GM12878 (cell line): ENCODE measurements at regions not wholly inside any gene's neighbourhood (a gene's known extent, or its start where the extent isn't known, plus 50 kb on each side); places are given as distances from the start of the nearest gene placed in this dataset.

Experiments
- ATAC-seq: fragments of 200-7000 bp; cut with Tn5 transposase; 3 replicates; pipeline ENCODE4 v1.9.1; 2020; ENCODE audit warnings: mild to moderate bottlenecking, moderate library complexity
- BruUV-seq: library from RNA; stranded (reverse); fragments of 400-500 nt; replicated peaks from 2 replicates; lab custom pipeline; 2021; lab: Mats Ljungman, UMichigan
- CTCF ChIA-PET: fragments of 300-600 bp; sonication (Branson Sonifier 250); formaldehyde crosslinking; extraction: SDS; loops from one replicate; lab custom pipeline; 2021; ENCODE audit warnings: inconsistent platforms; lab: Yijun Ruan, JAX
- POLR2A ChIA-PET: fragments of 350-600 bp; formaldehyde crosslinking; extraction: SDS; loops from one replicate; lab custom pipeline; 2021; ENCODE audit warnings: inconsistent platforms; lab: Charles Lee
- RAD21 ChIA-PET: fragments of 300-600 bp; sonication (Branson Sonifier 250); formaldehyde crosslinking; loops from one replicate; lab custom pipeline; 2023; ENCODE audit warnings: antibody characterized with exemption; ENCODE audit not compliant: unreplicated experiment; lab: Charles Lee
- SMC1A ChIA-PET: fragments of 300-600 bp; sonication (Branson Sonifier 250); formaldehyde crosslinking; loops from one replicate; lab custom pipeline; 2023; ENCODE audit not compliant: unreplicated experiment, uncharacterized antibody; lab: Charles Lee
- DNase-seq: peaks from one replicate; pipeline ENCODE4 v3.0.0-alpha.2; 2011; ENCODE audit warnings: low read depth, low spot score
- FAIRE-seq: peaks from 3 replicates; lab custom pipeline; 2011; peaks lifted over from hg19 to GRCh38; lab: Jason Lieb, UNC
- H2AFZ ChIP-seq: 2 replicates; pipeline ENCODE4 v1.6.0; 2011; ENCODE audit warnings: low read depth, low read length, control low read depth; ENCODE audit not compliant: control insufficient read depth
- H3K27ac ChIP-seq: 2 replicates; pipeline ENCODE4 v1.5.1; 2011; ENCODE audit warnings: control low read depth; ENCODE audit not compliant: control insufficient read depth, insufficient read depth
- H3K27me3 ChIP-seq, 2 experiments: replicated peaks in 1 of 2; 2 replicates each; pipeline versions ENCODE4 v1.6.0 to v1.6.1; 2011; ENCODE audit warnings: low read length in 1 of 2; ENCODE audit not compliant: control insufficient read depth in 2 of 2, insufficient read depth in 2 of 2
- H3K36me3 ChIP-seq, 2 experiments: 2 replicates each; pipeline ENCODE4 v1.5.1; 2011; ENCODE audit warnings: low read length in 1 of 2; ENCODE audit not compliant: control insufficient read depth in 2 of 2, insufficient read depth in 2 of 2
- H3K4me1 ChIP-seq: 2 replicates; pipeline ENCODE4 v1.6.1; 2011; ENCODE audit warnings: mild to moderate bottlenecking, low read length, moderate library complexity, mixed read lengths; ENCODE audit not compliant: control insufficient read depth, insufficient read depth
- H3K4me2 ChIP-seq: 2 replicates; pipeline ENCODE4 v1.6.0; 2011; ENCODE audit warnings: control low read depth; ENCODE audit not compliant: control insufficient read depth, insufficient read depth
- H3K4me3 ChIP-seq: fragments of 200-600 bp; sonication (generic); 2 replicates; pipeline ENCODE4 v1.5.1; 2016
- H3K79me2 ChIP-seq: 2 replicates; pipeline ENCODE4 v1.6.0; 2011; ENCODE audit warnings: low read length; ENCODE audit not compliant: control insufficient read depth, insufficient read depth
- H3K9ac ChIP-seq: 2 replicates; pipeline ENCODE4 v1.8.0; 2011; ENCODE audit warnings: low read length, control low read depth, mixed read lengths; ENCODE audit not compliant: control insufficient read depth, insufficient read depth
- H3K9me3 ChIP-seq: replicated peaks from 3 replicates; pipeline ENCODE4 v1.5.1; 2011; ENCODE audit warnings: mild to moderate bottlenecking, low read length; ENCODE audit not compliant: control insufficient read depth, insufficient read depth
- H4K20me1 ChIP-seq: 2 replicates; pipeline ENCODE4 v1.6.0; 2011; ENCODE audit not compliant: control insufficient read depth, insufficient read depth
- CBFB ChIP-seq: IDR thresholded peaks from 2 replicates; pipeline ENCODE4 v1.6.1; 2016; ENCODE audit warnings: antibody characterized with exemption, low read depth
- CEBPB ChIP-seq, 2 experiments: fragments of 150-350 bp in 1 of 2; IDR thresholded peaks; 2 replicates each; pipeline ENCODE4 v1.6.1; 2012 to 2014; ENCODE audit warnings: low read depth in 2 of 2, low read length in 2 of 2, borderline replicate concordance in 1 of 2, inconsistent platforms in 1 of 2
- CREM ChIP-seq: IDR thresholded peaks from 2 replicates; pipeline ENCODE4 v1.6.1; 2014; ENCODE audit warnings: antibody characterized with exemption, low read depth
- HDAC6 ChIP-seq: fragments of 200-600 bp; sonication (generic); IDR thresholded peaks from one replicate; pipeline ENCODE4 v1.8.0; 2017; ENCODE audit warnings: antibody characterized with exemption; ENCODE audit not compliant: unreplicated experiment
- MTA2 ChIP-seq: fragments of 450-650 bp; IDR thresholded peaks from 2 replicates; pipeline ENCODE4 v1.6.1; 2016; ENCODE audit warnings: low read depth, mild to moderate bottlenecking, moderate library complexity
- NR2F1 ChIP-seq: fragments of 450-650 bp; conservative IDR thresholded peaks from 2 replicates; pipeline ENCODE4 v1.6.1; 2017; ENCODE audit warnings: mild to moderate bottlenecking
- POLR2A ChIP-seq: IDR thresholded peaks from 2 replicates; pipeline ENCODE4 v1.6.1; 2011; ENCODE audit warnings: low read depth, mild to moderate bottlenecking, low read length
- SIN3A ChIP-seq: IDR thresholded peaks from 2 replicates; pipeline ENCODE4 v1.6.1; 2012; ENCODE audit warnings: low read depth, low read length, improper control_type of control experiment
- SMAD5 ChIP-seq: IDR thresholded peaks from 2 replicates; pipeline ENCODE4 v1.6.1; 2016; ENCODE audit warnings: antibody characterized with exemption, low read depth
- ZNF622 ChIP-seq: fragments of 450-650 bp; IDR thresholded peaks from 2 replicates; pipeline ENCODE4 v1.6.1; 2017; ENCODE audit warnings: mild to moderate bottlenecking, inconsistent platforms
- ZSCAN29 ChIP-seq: fragments of 450-650 bp; IDR thresholded peaks from 2 replicates; pipeline ENCODE4 v1.6.1; 2017; ENCODE audit warnings: mild to moderate bottlenecking, moderate library complexity
- WGBS: methylation state at CpG from one replicate; pipeline ENCODE4 v1.1.6; 2016; ENCODE audit warnings: low lambda C conversion rate; ENCODE audit not compliant: insufficient replicate concordance, insufficient coverage; ENCODE audit errors: missing lambda C conversion rate; 5-methylcytosine and 5-hydroxymethylcytosine counted together
- in situ Hi-C: fragments of 300-500 bp; cut with MboI; formaldehyde crosslinking; loops from 9 replicates; pipeline ENCODE4 v1.14.3; 2018; ENCODE audit warnings: mixed read lengths
- intact Hi-C: fragments of 100-400 bp; cut with micrococcal nuclease; formaldehyde crosslinking; loops from one replicate; pipeline ENCODE4 v1.14.2; 2022; ENCODE audit not compliant: unreplicated experiment
- TF ChIP-seq, protein P1 (sequence below): IDR thresholded peaks from 2 replicates; pipeline ENCODE4 v1.6.1; 2011; ENCODE audit warnings: borderline replicate concordance, low read depth, mild to moderate bottlenecking, moderate library complexity, low read length; ENCODE audit not compliant: insufficient read depth, poor library complexity, severe bottlenecking
- TF ChIP-seq, protein P2 (sequence below): fragments of 450-650 bp; IDR thresholded peaks from 2 replicates; pipeline ENCODE4 v1.6.1; 2016; ENCODE audit warnings: mild to moderate bottlenecking, moderate library complexity, borderline replicate concordance

DNA sequence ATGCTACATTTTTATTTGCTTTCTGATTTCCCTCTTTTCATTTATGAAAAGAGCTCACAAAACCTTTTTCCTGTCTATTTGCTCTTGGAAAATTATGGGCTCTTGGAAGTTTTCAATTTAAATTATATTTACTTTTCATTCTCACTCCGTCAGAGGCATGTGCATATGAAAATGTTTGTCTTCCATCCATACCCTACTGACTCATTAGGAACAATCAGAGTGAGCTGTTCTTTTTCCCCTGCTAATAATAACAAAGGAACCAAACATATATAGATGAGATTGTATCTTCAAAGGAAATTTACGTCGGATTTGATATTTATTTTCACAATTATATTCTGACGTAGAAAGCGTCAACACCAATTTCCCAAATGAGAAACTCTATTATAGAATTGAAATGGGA is 1101.2 kb downstream of the TSN start:
- H3K4me2 ChIP-seq, result no peak overlapping the region
- intact Hi-C loops, result no loop called here
- FAIRE-seq (no peak), DNase-seq (no peak), ATAC-seq (no peak)
- CTCF ChIA-PET, result interaction anchor here (0.6 to 2.1 kb wide), 2 partner anchors 27 to 32 kb away, joined by 3 to 4 read pairs; no protein-coding TSS in a partner anchor
- no peak for TF ChIP-seq SMAD5
- H3K4me3 ChIP-seq, result no peak overlapping the region
- no peak overlapping the region for H2AFZ ChIP-seq
- H3K79me2 ChIP-seq, result no peaks in the 10 kb centered on the region
- no peaks in the 10 kb centered on the region for H3K36me3 ChIP-seq
- RAD21 ChIA-PET, result interaction anchor here (0.9 kb wide), 1 partner anchor 153 kb away, joined by 3 read pairs; no protein-coding TSS in a partner anchor
- POLR2A ChIA-PET, result no interaction called here
- no peaks in the 10 kb centered on the region for H3K4me1 ChIP-seq
- WGBS, result 80% methylated on average over 5 of the region's 5 CpGs
- no TSS peak for BruUV-seq
- in situ Hi-C loops, result no loop called here
- SMC1A ChIA-PET, result interaction anchor here (0.7 to 2.4 kb wide), 9 partner anchors 13 to 242 kb away, joined by 3 to 7 read pairs (median 4); no protein-coding TSS in a partner anchor
- H3K9me3 ChIP-seq, result no peaks in the 10 kb centered on the region
- no peaks in the 10 kb centered on the region for H4K20me1 ChIP-seq
- no peak overlapping the region for H3K9ac ChIP-seq
- H3K27me3 ChIP-seq, result no peaks in the 10 kb centered on the region
- no peak overlapping the region for H3K27ac ChIP-seq

DNA sequence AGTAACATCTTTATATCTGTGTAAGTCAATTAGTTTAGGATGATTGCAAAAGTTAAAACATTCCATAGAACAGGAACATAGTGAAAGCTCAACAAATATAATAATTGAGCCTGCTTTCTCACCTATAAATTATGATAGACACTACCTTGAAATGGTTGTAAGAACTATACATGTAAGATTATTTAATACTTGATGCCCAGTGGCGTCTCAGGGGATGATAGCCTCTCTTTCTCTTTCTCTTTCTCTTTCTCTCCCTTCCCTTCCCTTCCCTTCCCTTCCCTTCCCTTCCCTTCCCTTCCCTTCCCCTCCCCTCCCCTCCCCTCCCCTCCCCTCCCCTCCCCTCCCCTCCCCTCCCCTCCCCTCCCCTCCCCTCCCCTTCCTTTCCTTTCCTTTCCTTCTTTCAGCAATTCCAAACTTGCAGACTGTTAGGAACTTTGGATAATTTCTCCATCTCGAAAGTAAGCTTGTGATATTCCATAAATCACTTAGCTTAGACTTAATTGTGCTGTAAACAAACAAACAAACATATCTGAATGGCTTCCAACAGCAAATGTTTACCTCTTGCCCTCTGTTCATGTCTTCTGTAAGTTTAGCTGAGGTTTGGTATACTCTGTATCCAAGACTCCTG is 1102.7 kb downstream of the TSN start:
- H3K9me3 ChIP-seq, result no peaks in the 10 kb centered on the region
- no peak overlapping the region for H3K4me2 ChIP-seq
- H4K20me1 ChIP-seq, result no peaks in the 10 kb centered on the region
- H3K4me3 ChIP-seq, result no peak overlapping the region
- H2AFZ ChIP-seq, result no peak overlapping the region
- ChIA-PET POLR2A (interaction anchor here (1.2 kb wide), 1 partner anchor 10 kb away, joined by 3 read pairs; no protein-coding TSS in a partner anchor), RAD21 (no interaction called here), SMC1A (interaction anchor here (0.7 to 2.4 kb wide), 6 partner anchors 11 to 112 kb away, joined by 3 to 7 read pairs (median 4); no protein-coding TSS in a partner anchor), CTCF (interaction anchor here (1.0 kb wide), 1 partner anchor 63 kb away, joined by 3 read pairs; no protein-coding TSS in a partner anchor)
- FAIRE-seq (no peak), DNase-seq (no peak), ATAC-seq (no peak)
- intact Hi-C loops, result no loop called here
- no peaks in the 10 kb centered on the region for H3K4me1 ChIP-seq
- BruUV-seq, result no TSS peak
- 20% methylated on average over 2 of the region's 2 CpGs for WGBS
- H3K27ac ChIP-seq, result no peak overlapping the region
- TF ChIP-seq SIN3A (no peak), CREM (no peak), NR2F1 (no peak), ZSCAN29 (no peak), POLR2A (no peak), HDAC6 (no peak), MTA2 (no peak), ZNF622 (no peak), CBFB (no peak), CEBPB (IDR thresholded peaks at IDR 0.05; ENCODE audit: borderline replicate concordance in 1 of 2, low read depth in 2 of 2, low read length in 2 of 2) (no peak)
- TF ChIP-seq, protein P1, sequence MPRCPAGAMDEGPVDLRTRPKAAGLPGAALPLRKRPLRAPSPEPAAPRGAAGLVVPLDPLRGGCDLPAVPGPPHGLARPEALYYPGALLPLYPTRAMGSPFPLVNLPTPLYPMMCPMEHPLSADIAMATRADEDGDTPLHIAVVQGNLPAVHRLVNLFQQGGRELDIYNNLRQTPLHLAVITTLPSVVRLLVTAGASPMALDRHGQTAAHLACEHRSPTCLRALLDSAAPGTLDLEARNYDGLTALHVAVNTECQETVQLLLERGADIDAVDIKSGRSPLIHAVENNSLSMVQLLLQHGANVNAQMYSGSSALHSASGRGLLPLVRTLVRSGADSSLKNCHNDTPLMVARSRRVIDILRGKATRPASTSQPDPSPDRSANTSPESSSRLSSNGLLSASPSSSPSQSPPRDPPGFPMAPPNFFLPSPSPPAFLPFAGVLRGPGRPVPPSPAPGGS, result no peak
- TF ChIP-seq, protein P2, sequence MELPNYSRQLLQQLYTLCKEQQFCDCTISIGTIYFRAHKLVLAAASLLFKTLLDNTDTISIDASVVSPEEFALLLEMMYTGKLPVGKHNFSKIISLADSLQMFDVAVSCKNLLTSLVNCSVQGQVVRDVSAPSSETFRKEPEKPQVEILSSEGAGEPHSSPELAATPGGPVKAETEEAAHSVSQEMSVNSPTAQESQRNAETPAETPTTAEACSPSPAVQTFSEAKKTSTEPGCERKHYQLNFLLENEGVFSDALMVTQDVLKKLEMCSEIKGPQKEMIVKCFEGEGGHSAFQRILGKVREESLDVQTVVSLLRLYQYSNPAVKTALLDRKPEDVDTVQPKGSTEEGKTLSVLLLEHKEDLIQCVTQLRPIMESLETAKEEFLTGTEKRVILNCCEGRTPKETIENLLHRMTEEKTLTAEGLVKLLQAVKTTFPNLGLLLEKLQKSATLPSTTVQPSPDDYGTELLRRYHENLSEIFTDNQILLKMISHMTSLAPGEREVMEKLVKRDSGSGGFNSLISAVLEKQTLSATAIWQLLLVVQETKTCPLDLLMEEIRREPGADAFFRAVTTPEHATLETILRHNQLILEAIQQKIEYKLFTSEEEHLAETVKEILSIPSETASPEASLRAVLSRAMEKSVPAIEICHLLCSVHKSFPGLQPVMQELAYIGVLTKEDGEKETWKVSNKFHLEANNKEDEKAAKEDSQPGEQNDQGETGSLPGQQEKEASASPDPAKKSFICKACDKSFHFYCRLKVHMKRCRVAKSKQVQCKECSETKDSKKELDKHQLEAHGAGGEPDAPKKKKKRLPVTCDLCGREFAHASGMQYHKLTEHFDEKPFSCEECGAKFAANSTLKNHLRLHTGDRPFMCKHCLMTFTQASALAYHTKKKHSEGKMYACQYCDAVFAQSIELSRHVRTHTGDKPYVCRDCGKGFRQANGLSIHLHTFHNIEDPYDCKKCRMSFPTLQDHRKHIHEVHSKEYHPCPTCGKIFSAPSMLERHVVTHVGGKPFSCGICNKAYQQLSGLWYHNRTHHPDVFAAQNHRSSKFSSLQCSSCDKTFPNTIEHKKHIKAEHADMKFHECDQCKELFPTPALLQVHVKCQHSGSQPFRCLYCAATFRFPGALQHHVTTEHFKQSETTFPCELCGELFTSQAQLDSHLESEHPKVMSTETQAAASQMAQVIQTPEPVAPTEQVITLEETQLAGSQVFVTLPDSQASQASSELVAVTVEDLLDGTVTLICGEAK, result no peak
- H3K27me3 ChIP-seq, result no peaks in the 10 kb centered on the region
- no peaks in the 10 kb centered on the region for H3K36me3 ChIP-seq
- in situ Hi-C loops, result no loop called here
- H3K79me2 ChIP-seq, result no peaks in the 10 kb centered on the region
- H3K9ac ChIP-seq, result no peak overlapping the region
